Esophagus squamous epithelium (tissue), 5 donors: ENCODE measurements at regions not wholly inside any gene's neighbourhood (a gene's known extent, or its start where the extent isn't known, plus 50 kb on each side); places are given as distances from the start of the nearest gene placed in this dataset.

ENCODE experiments used
- DNase-seq: peaks from one replicate; lab custom pipeline; 2025; lab: John Stamatoyannopoulos, UW
- H3K27ac ChIP-seq, 4 donors: fragments of 200-600 bp; sonication (generic); one replicate each; pipeline ENCODE4 v1.5.1; 2016 to 2019; ENCODE audit warnings: mild to moderate bottlenecking in 1 of 4
- H3K27me3 ChIP-seq, 4 donors: fragments of 200-600 bp; sonication (generic); 1 replicate in 3 of 4; 2 replicates in 1 of 4; pipeline versions ENCODE4 v1.5.1 to v1.6.0; 2017 to 2021; ENCODE audit warnings: antibody characterized with exemption in 1 of 4
- H3K36me3 ChIP-seq, 3 donors: fragments of 200-600 bp; sonication (generic); one replicate each; pipeline ENCODE4 v1.5.1; 2016 to 2019
- H3K4me1 ChIP-seq, 3 donors: fragments of 200-600 bp; sonication (generic); one replicate each; pipeline ENCODE4 v1.5.1; 2017 to 2019
- H3K4me3 ChIP-seq, 4 donors: fragments of 200-600 bp; sonication (generic); 1 replicate in 3 of 4; 2 replicates in 1 of 4; pipeline ENCODE4 v1.5.1; 2016 to 2019; ENCODE audit warnings: mild to moderate bottlenecking in 2 of 4, moderate library complexity in 1 of 4
- H3K9me3 ChIP-seq, 3 donors: fragments of 200-600 bp; sonication (generic); one replicate each; pipeline ENCODE4 v1.5.1; 2016 to 2019
- POLR2A ChIP-seq, 4 donors: fragments of 450-650 bp; IDR thresholded peaks; one replicate each; pipeline ENCODE4 v1.6.1; 2017; ENCODE audit warnings: antibody characterized with exemption in 4 of 4, mild to moderate bottlenecking in 4 of 4, moderate library complexity in 3 of 4
- WGBS, 2 donors: methylation state at CpG; one replicate each; pipeline ENCODE4 v1.1.5; 2018; 5-methylcytosine and 5-hydroxymethylcytosine counted together
- intact Hi-C: fragments of 100-400 bp; cut with DNase I; formaldehyde crosslinking; loops from one replicate; pipeline ENCODE4 v1.15.0; 2022
- TF ChIP-seq, protein P1 (sequence below), 6 experiments: fragments of 450-650 bp in 4 of 6; fragments of 200-600 bp in 2 of 6; sonication (generic) in 2 of 6; IDR thresholded peaks; one replicate each; pipeline ENCODE4 v1.5.1; 2016 to 2019; ENCODE audit warnings: antibody characterized with exemption in 6 of 6, mild to moderate bottlenecking in 4 of 6, moderate library complexity in 4 of 6
- donor health status: DM: yes; HTN: yes; CAD: no.

DNA sequence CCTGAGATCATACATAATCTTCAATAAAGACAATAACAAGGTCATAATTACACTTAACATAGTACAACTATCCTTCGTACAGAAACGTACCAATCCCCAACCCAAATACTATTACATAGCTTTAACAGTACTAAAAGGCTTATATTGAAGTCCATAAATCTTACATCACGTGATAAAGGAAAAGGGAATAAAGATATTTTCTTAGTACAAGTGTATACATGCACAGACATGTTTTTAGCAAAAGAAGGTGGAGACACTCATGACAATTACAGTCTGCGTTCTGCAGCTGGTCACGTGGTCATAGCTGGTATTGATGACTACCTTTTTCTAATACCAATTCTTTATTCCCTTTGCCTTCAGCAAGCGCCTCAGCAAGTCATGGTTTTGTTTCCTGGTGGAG is 464.5 kb upstream of the SLITRK5 start:
- Histone ChIP-seq H3K27me3 (no peaks in the 10 kb centered on the region), H3K36me3 (no peaks in the 10 kb centered on the region), H3K27ac (no peak overlapping the region), H3K4me1 (no peaks in the 10 kb centered on the region), H3K9me3 (no peaks in the 10 kb centered on the region), H3K4me3 (no peak overlapping the region)
- no peak for TF ChIP-seq POLR2A (IDR thresholded peaks at IDR 0.05)
- TF ChIP-seq, protein P1, sequence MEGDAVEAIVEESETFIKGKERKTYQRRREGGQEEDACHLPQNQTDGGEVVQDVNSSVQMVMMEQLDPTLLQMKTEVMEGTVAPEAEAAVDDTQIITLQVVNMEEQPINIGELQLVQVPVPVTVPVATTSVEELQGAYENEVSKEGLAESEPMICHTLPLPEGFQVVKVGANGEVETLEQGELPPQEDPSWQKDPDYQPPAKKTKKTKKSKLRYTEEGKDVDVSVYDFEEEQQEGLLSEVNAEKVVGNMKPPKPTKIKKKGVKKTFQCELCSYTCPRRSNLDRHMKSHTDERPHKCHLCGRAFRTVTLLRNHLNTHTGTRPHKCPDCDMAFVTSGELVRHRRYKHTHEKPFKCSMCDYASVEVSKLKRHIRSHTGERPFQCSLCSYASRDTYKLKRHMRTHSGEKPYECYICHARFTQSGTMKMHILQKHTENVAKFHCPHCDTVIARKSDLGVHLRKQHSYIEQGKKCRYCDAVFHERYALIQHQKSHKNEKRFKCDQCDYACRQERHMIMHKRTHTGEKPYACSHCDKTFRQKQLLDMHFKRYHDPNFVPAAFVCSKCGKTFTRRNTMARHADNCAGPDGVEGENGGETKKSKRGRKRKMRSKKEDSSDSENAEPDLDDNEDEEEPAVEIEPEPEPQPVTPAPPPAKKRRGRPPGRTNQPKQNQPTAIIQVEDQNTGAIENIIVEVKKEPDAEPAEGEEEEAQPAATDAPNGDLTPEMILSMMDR (IDR thresholded peaks at IDR 0.05), result no peak
- 74 to 77% methylated on average over 6 of the region's 6 CpGs for WGBS, 2 donors
- no peak for DNase-seq
- intact Hi-C loops, result no loop called here

DNA sequence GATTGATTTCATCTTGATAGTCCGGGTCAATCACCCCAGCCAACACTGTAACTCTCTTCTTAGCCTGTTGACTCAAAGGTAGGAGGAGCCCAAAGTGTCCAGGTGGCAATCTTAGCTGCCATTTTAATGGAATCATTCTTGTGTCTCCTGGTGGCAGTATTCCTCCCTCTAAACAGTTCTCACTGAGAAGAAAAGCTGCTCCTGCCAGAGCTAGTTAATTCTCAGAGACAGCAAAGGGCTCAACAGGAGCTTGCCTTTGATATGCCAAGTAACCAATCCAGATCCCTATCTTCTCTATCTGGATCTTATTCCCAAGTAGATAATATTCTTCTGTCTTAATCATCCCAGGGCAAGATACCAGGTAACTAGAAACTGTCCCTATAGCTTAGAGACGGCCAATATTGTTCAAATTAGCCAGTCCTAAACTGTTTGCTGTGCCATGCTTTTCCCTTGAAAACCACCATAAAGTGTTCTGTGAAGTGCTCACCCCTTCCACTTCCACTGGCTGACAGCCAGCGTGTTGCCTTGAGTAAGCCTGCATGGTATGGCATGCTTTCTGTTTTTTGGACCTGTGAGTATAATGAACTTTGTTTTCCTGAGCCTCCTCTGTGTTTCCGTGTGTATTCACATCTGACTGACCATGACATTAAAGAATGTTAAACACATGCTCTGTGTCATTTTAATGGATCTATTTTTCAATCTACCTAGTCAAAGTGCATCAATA is 463.7 kb upstream of the SLITRK5 start:
- TF ChIP-seq, protein P1 (IDR thresholded peaks at IDR 0.05), result no peak
- no peak for TF ChIP-seq POLR2A (IDR thresholded peaks at IDR 0.05)
- intact Hi-C loops, result no loop called here
- WGBS, 2 donors, result 47 to 48% methylated on average over 4 of the region's 4 CpGs
- Histone ChIP-seq H3K9me3 (no peaks in the 10 kb centered on the region), H3K4me1 (no peaks in the 10 kb centered on the region), H3K27ac (no peak overlapping the region), H3K27me3 (no peaks in the 10 kb centered on the region), H3K36me3 (no peaks in the 10 kb centered on the region), H3K4me3 (no peak overlapping the region)
- DNase-seq, result no peak

DNA sequence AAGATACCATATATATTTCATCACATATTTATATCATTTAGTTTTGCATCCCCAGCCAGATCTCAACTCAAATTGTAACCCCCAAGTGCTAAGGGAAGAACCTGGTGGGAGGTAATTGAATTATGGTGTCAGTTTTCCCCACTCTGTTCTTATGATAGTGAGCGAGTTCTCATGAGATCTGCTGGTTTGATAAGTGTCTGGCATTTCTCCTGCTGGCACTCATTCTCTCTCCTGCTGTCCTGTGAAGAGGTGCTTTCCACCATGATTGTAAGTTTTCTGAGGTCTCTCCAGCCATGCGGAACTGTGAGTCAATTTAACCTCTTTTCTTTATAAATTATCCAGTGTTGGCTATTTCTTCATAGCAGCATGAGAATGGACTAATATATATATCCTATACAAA is 462.5 kb upstream of the SLITRK5 start:
- H3K36me3 ChIP-seq, result no peaks in the 10 kb centered on the region
- H3K27ac ChIP-seq, result no peak overlapping the region
- H3K27me3 ChIP-seq, result no peaks in the 10 kb centered on the region
- H3K4me3 ChIP-seq, result no peak overlapping the region
- no peak for TF ChIP-seq POLR2A (IDR thresholded peaks at IDR 0.05)
- TF ChIP-seq, protein P1 (IDR thresholded peaks at IDR 0.05), result no peak
- WGBS, 2 donors, result 56 to 78% methylated on average over 2 of the region's 2 CpGs
- H3K4me1 ChIP-seq, result no peaks in the 10 kb centered on the region
- H3K9me3 ChIP-seq, result no peaks in the 10 kb centered on the region
- intact Hi-C loops, result no loop called here
- no peak for DNase-seq

DNA sequence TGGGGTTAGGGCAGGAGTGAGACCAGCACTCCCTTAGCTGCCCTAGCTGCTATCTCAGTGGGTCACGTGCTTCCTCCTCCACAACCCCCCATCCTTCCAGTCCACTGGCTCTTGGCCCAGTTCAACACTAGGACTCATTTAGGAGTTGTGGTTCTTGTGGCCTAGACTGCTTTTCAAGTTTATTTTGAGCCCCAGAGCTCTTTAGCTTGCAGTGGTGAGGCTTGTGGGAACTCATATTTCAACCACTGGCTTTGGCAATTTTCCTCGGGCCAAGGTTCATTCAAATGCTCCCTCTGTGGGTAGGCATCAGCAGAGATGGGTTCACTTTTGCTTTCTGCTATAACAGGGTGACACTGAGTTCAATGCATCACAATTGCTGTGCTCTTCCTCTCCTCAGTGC is 436.2 kb upstream of the SLITRK5 start:
- no peak overlapping the region for H3K27ac ChIP-seq
- 49 to 72% methylated on average over 2 of the region's 2 CpGs for WGBS, 2 donors
- no peaks in the 10 kb centered on the region for H3K4me1 ChIP-seq
- H3K4me3 ChIP-seq, result no peak overlapping the region
- no peak for DNase-seq
- H3K36me3 ChIP-seq, result no peaks in the 10 kb centered on the region
- H3K9me3 ChIP-seq, result peaks cover 0 to 4% (median 0%) of the 10 kb centered on the region in 3 donors
- intact Hi-C loops, result no loop called here
- no peaks in the 10 kb centered on the region for H3K27me3 ChIP-seq
- TF ChIP-seq, protein P1 (IDR thresholded peaks at IDR 0.05), result no peak
- TF ChIP-seq POLR2A (IDR thresholded peaks at IDR 0.05), result no peak

DNA sequence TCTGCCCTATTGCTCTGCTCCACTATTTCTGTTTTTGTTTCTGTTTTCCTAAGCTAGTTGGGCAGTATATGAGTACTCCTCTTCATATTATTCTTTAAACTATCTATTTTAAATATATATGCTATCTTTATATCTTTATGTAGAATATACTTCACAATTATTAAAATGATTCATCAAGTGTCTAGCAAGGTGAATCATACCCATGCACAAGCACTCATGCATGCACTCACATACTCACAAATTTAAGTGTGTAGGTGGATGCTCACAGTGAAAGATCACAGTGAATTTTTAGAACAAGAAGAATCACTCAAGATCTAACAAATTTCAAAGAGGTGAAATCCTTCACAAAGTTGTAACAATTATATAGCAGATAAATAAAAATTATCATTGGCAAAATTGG is 435.6 kb upstream of the SLITRK5 start:
- intact Hi-C loops, result no loop called here
- DNase-seq, result no peak
- no peak overlapping the region for H3K4me3 ChIP-seq
- no peak for TF ChIP-seq POLR2A (IDR thresholded peaks at IDR 0.05)
- TF ChIP-seq, protein P1 (IDR thresholded peaks at IDR 0.05), result no peak
- no peaks in the 10 kb centered on the region for H3K4me1 ChIP-seq
- no peaks in the 10 kb centered on the region for H3K36me3 ChIP-seq
- no peak overlapping the region for H3K27ac ChIP-seq
- peaks cover 0 to 4% (median 0%) of the 10 kb centered on the region in 3 donors for H3K9me3 ChIP-seq
- H3K27me3 ChIP-seq, result no peaks in the 10 kb centered on the region
